WTC11 (cell line): ENCODE measurements at regions not wholly inside any gene's neighbourhood (a gene's known extent, or its start where the extent isn't known, plus 50 kb on each side); places are given as distances from the start of the nearest gene placed in this dataset.

Experiments
- CTCF ChIP-seq: fragments of 200-600 bp; IDR thresholded peaks from 2 replicates; pipeline ENCODE4 v1.8.0; 2022; ENCODE audit warnings: antibody characterized with exemption
- MAX ChIP-seq: sonication (generic); formaldehyde crosslinking; IDR thresholded peaks from 2 replicates; pipeline ENCODE4 v1.8.0; 2022; ENCODE audit warnings: mild to moderate bottlenecking, missing genetic modification reagents
- MLX ChIP-seq: sonication (generic); formaldehyde crosslinking; IDR thresholded peaks from 2 replicates; pipeline ENCODE4 v1.8.1; 2023; ENCODE audit warnings: mild to moderate bottlenecking, missing genetic modification reagents, moderate library complexity
- USF1 ChIP-seq: sonication (generic); formaldehyde crosslinking; IDR thresholded peaks from 2 replicates; pipeline ENCODE4 v1.8.0; 2022; ENCODE audit warnings: mild to moderate bottlenecking, missing genetic modification reagents
- ZBTB43 ChIP-seq: sonication (generic); formaldehyde crosslinking; IDR thresholded peaks from 2 replicates; pipeline ENCODE4 v1.8.1; 2023; ENCODE audit warnings: mild to moderate bottlenecking, missing genetic modification reagents

GRCh38 chr2:138078153-138078552 is 113.9 kb downstream of the HNMT start:
- TF ChIP-seq ZBTB43 (CRISPR knock-in tag) (no peak), MLX (CRISPR knock-in tag) (no peak), USF1 (no peak), CTCF (no peak), MAX (CRISPR knock-in tag) (no peak)
